ENCODE measurements at regions not wholly inside any gene's neighbourhood (a gene's known extent, or its start where the extent isn't known, plus 50 kb on each side); places are given as distances from the start of the nearest gene placed in this dataset.

DNA sequence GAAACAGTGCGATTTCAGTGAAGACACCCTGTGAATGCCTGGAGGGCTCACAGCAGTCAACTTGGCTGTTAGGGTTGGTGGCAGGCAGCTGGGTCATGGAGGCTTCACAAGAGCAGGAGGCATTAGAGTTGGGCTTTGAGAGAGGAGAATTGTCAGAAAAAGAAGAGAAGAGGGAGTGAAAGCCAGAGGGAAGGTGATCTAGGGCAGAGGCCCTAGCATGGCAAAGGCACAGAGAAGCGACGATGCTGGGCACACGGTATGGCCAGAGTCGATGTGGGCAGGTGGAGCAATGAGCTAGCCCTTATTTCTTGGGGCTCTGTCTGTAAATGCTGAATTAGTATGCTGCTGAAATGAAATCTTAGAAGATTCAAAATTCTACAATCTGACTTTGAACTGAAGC is 52.6 kb upstream of the OLFM4 start:
- 79 to 90% (median 85%) methylated on average over 5 of the region's 5 CpGs for WGBS, 4 donors
- no peaks in the 10 kb centered on the region for H3K4me1 ChIP-seq (replicated peaks in 1 of 2)
- no peak for TF ChIP-seq POLR2A (IDR thresholded peaks at IDR 0.05)
- TF ChIP-seq, protein P1, sequence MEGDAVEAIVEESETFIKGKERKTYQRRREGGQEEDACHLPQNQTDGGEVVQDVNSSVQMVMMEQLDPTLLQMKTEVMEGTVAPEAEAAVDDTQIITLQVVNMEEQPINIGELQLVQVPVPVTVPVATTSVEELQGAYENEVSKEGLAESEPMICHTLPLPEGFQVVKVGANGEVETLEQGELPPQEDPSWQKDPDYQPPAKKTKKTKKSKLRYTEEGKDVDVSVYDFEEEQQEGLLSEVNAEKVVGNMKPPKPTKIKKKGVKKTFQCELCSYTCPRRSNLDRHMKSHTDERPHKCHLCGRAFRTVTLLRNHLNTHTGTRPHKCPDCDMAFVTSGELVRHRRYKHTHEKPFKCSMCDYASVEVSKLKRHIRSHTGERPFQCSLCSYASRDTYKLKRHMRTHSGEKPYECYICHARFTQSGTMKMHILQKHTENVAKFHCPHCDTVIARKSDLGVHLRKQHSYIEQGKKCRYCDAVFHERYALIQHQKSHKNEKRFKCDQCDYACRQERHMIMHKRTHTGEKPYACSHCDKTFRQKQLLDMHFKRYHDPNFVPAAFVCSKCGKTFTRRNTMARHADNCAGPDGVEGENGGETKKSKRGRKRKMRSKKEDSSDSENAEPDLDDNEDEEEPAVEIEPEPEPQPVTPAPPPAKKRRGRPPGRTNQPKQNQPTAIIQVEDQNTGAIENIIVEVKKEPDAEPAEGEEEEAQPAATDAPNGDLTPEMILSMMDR (IDR thresholded peaks at IDR 0.05) = no peak

DNA sequence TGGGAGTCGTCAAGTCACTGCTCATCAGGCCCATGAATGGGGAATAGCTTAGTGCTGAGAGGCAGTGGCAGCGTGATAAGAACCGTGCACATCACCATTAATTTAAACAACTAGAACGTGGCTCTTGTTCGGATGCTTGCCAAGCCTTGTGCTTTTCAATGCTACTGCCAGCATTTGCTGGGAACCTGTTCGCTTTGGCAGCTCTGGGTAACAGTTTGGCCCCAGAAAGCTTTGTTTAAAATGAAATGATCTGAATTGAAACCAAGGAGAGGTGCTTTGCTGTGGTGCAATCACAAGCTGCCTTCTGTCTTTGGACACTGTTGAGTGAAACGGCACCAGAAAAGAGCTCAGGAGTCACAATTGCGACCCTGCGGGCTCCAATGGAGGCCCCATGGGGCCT is 53.5 kb upstream of the OLFM4 start:
- no peak for DNase-seq

More for the DNA sequence above, 52.6 kb upstream of the OLFM4 start:
- no peaks in the 10 kb centered on the region for H3K36me3 ChIP-seq (replicated peaks in 1 of 2)
- no peak overlapping the region for H3K27ac ChIP-seq
- intact Hi-C loops (cut with DNase I) = no loop called here
- no peaks in the 10 kb centered on the region for H3K27me3 ChIP-seq
- DNase-seq = no peak
- H3K9me3 ChIP-seq (replicated peaks in 1 of 3) = no peaks in the 10 kb centered on the region
- no peak overlapping the region for H3K4me3 ChIP-seq

DNA sequence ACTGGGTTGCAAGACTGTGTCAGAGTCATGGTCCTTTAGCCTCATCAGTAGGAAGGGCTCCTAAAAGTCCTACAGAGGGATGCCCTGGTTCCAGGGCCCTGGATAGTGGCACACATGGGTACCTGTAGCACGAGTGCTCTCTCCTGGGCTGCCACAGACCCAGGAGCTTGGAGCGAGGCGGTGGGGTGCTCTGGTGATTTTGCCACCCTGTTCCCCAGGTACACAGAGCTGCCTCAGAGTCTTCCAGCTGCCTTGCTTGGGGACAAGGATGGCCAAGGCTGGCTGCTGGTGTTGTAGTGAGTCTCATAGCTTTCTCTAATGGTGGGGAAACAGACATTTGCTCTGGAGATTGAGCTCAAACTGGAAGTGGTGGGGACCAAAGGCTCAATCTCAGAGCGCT is 53.9 kb upstream of the OLFM4 start:
- Histone ChIP-seq H3K4me1 (replicated peaks in 1 of 2) (no peaks in the 10 kb centered on the region), H3K4me3 (no peak overlapping the region), H3K9me3 (replicated peaks in 1 of 3) (no peaks in the 10 kb centered on the region), H3K27me3 (no peaks in the 10 kb centered on the region), H3K27ac (no peak overlapping the region), H3K36me3 (replicated peaks in 1 of 2) (no peaks in the 10 kb centered on the region)
- WGBS, 4 donors = 75 to 93% (median 81%) methylated on average over 2 to 4 of the region's 4 CpGs
- intact Hi-C loops (cut with DNase I) = no loop called here
- TF ChIP-seq, protein P1 (IDR thresholded peaks at IDR 0.05) = no peak
- TF ChIP-seq POLR2A (IDR thresholded peaks at IDR 0.05) = no peak
- no peak for DNase-seq

More for the DNA sequence above, 53.5 kb upstream of the OLFM4 start:
- H3K4me1 ChIP-seq (replicated peaks in 1 of 2) = no peaks in the 10 kb centered on the region
- 61 to 78% (median 65%) methylated on average over 9 of the region's 9 CpGs for WGBS, 4 donors
- no peaks in the 10 kb centered on the region for H3K9me3 ChIP-seq (replicated peaks in 1 of 3)
- TF ChIP-seq, protein P1 (IDR thresholded peaks at IDR 0.05) = no peak
- TF ChIP-seq POLR2A (IDR thresholded peaks at IDR 0.05) = no peak
- no peaks in the 10 kb centered on the region for H3K36me3 ChIP-seq (replicated peaks in 1 of 2)
- H3K4me3 ChIP-seq = no peak overlapping the region
- H3K27ac ChIP-seq = no peak overlapping the region
- H3K27me3 ChIP-seq = no peaks in the 10 kb centered on the region
- intact Hi-C loops (cut with DNase I) = no loop called here

DNA sequence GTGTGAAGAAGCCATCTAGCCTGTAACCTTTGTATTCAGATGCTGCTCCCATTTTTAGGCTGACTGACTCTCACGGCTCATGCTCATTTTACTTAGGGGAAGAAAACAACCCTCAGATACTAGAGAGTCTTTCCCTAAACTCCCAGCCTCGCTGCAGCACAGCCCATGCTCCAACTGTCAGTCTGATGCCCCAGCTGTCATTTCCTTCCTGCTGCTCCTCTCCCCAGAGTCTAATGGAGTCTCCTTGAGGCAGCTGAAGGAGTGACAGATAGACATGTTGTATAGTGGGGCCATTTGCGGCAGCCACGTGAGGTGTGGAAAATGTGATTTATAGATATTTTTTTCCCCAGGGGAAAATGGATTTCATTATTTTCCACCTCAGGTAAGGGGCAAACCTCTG is 59.2 kb upstream of the OLFM4 start:
- Histone ChIP-seq H3K9me3 (replicated peaks in 1 of 3) (no peaks in the 10 kb centered on the region), H3K36me3 (replicated peaks in 1 of 2) (no peaks in the 10 kb centered on the region), H3K4me1 (replicated peaks in 1 of 2) (no peaks in the 10 kb centered on the region), H3K27me3 (no peaks in the 10 kb centered on the region), H3K27ac (no peak overlapping the region), H3K4me3 (no peak overlapping the region)
- WGBS, 4 donors = 18 to 47% (median 29%) methylated on average over 4 of the region's 4 CpGs
- TF ChIP-seq POLR2A (IDR thresholded peaks at IDR 0.05) = no peak
- TF ChIP-seq, protein P1 (IDR thresholded peaks at IDR 0.05) = no peak
- intact Hi-C loops (cut with DNase I) = loop anchor here in 1 of 2 donors (10.0 kb wide), 1 partner anchor 365 kb away; no protein-coding TSS in a partner anchor
- DNase-seq = no peak
